ENCODE measurements at regions not wholly inside any gene's neighbourhood (a gene's known extent, or its start where the extent isn't known, plus 50 kb on each side); places are given as distances from the start of the nearest gene placed in this dataset.

DNA sequence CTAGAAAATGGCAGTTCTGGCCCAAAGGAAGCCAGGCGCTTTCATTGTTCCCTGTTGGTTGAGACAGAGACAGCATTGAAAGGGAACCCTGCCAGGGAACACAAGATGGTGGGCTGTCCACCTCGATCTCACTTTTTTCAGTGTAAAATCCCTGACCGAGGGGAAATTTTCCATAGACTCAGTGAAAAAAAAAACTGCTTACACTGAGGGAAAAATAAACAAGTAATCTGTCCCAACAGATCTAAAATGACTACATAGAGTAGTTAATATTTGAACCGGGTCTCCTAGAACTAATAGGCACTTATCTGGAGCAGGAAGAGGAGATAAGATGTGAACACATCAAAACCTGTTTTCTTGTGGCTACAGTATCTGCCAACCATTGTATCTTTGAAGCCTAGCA lies 763.4 kb upstream of the GOLIM4 start (continued):
- TF ChIP-seq, protein P1, sequence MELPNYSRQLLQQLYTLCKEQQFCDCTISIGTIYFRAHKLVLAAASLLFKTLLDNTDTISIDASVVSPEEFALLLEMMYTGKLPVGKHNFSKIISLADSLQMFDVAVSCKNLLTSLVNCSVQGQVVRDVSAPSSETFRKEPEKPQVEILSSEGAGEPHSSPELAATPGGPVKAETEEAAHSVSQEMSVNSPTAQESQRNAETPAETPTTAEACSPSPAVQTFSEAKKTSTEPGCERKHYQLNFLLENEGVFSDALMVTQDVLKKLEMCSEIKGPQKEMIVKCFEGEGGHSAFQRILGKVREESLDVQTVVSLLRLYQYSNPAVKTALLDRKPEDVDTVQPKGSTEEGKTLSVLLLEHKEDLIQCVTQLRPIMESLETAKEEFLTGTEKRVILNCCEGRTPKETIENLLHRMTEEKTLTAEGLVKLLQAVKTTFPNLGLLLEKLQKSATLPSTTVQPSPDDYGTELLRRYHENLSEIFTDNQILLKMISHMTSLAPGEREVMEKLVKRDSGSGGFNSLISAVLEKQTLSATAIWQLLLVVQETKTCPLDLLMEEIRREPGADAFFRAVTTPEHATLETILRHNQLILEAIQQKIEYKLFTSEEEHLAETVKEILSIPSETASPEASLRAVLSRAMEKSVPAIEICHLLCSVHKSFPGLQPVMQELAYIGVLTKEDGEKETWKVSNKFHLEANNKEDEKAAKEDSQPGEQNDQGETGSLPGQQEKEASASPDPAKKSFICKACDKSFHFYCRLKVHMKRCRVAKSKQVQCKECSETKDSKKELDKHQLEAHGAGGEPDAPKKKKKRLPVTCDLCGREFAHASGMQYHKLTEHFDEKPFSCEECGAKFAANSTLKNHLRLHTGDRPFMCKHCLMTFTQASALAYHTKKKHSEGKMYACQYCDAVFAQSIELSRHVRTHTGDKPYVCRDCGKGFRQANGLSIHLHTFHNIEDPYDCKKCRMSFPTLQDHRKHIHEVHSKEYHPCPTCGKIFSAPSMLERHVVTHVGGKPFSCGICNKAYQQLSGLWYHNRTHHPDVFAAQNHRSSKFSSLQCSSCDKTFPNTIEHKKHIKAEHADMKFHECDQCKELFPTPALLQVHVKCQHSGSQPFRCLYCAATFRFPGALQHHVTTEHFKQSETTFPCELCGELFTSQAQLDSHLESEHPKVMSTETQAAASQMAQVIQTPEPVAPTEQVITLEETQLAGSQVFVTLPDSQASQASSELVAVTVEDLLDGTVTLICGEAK (IDR thresholded peaks at IDR 0.05): no peak
- TF ChIP-seq, protein P1 (CRISPR knock-in tag; IDR thresholded peaks at IDR 0.05): no peak
- TF ChIP-seq NR2F6 (IDR thresholded peaks at IDR 0.05) (peak; percentile 43; the same call in 1 of the 2 replicates), NR2F6 (CRISPR knock-in tag; IDR thresholded peaks at IDR 0.05) (peak; percentile 26; the same call in 1 of the 2 replicates), ATF1 (CRISPR knock-in tag; IDR thresholded peaks at IDR 0.05) (no peak), ZNF703 (CRISPR knock-in tag; IDR thresholded peaks at IDR 0.05; ENCODE audit: borderline replicate concordance) (no peak), ZSCAN20 (CRISPR knock-in tag; IDR thresholded peaks at IDR 0.05; ENCODE audit: borderline replicate concordance) (no peak), ZNF878 (CRISPR knock-in tag; IDR thresholded peaks at IDR 0.05) (no peak; the same call in 1 of the 2 replicates), TCF7L2 (IDR thresholded peaks at IDR 0.05; ENCODE audit: low read depth, low read length) (no peak), SCMH1 (CRISPR knock-in tag; IDR thresholded peaks at IDR 0.05; ENCODE audit: borderline replicate concordance) (no peak), ZNF615 (CRISPR knock-in tag; IDR thresholded peaks at IDR 0.05; ENCODE audit: borderline replicate concordance) (no peak), AGO1 (IDR thresholded peaks at IDR 0.05; ENCODE audit: low read depth, low read length, poor library complexity, severe bottlenecking) (no peak)
- TF ChIP-seq, protein P2, sequence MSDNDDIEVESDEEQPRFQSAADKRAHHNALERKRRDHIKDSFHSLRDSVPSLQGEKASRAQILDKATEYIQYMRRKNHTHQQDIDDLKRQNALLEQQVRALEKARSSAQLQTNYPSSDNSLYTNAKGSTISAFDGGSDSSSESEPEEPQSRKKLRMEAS (IDR thresholded peaks at IDR 0.05): peak; percentile 56
- TF ChIP-seq, protein P3, sequence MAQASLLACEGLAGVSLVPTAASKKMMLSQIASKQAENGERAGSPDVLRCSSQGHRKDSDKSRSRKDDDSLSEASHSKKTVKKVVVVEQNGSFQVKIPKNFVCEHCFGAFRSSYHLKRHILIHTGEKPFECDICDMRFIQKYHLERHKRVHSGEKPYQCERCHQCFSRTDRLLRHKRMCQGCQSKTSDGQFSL (CRISPR knock-in tag; IDR thresholded peaks at IDR 0.05): no peak
- TF ChIP-seq, protein P4, sequence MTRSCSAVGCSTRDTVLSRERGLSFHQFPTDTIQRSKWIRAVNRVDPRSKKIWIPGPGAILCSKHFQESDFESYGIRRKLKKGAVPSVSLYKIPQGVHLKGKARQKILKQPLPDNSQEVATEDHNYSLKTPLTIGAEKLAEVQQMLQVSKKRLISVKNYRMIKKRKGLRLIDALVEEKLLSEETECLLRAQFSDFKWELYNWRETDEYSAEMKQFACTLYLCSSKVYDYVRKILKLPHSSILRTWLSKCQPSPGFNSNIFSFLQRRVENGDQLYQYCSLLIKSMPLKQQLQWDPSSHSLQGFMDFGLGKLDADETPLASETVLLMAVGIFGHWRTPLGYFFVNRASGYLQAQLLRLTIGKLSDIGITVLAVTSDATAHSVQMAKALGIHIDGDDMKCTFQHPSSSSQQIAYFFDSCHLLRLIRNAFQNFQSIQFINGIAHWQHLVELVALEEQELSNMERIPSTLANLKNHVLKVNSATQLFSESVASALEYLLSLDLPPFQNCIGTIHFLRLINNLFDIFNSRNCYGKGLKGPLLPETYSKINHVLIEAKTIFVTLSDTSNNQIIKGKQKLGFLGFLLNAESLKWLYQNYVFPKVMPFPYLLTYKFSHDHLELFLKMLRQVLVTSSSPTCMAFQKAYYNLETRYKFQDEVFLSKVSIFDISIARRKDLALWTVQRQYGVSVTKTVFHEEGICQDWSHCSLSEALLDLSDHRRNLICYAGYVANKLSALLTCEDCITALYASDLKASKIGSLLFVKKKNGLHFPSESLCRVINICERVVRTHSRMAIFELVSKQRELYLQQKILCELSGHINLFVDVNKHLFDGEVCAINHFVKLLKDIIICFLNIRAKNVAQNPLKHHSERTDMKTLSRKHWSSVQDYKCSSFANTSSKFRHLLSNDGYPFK (CRISPR knock-in tag; IDR thresholded peaks at IDR 0.05; ENCODE audit: borderline replicate concordance): no peak
- TF ChIP-seq, protein P5, sequence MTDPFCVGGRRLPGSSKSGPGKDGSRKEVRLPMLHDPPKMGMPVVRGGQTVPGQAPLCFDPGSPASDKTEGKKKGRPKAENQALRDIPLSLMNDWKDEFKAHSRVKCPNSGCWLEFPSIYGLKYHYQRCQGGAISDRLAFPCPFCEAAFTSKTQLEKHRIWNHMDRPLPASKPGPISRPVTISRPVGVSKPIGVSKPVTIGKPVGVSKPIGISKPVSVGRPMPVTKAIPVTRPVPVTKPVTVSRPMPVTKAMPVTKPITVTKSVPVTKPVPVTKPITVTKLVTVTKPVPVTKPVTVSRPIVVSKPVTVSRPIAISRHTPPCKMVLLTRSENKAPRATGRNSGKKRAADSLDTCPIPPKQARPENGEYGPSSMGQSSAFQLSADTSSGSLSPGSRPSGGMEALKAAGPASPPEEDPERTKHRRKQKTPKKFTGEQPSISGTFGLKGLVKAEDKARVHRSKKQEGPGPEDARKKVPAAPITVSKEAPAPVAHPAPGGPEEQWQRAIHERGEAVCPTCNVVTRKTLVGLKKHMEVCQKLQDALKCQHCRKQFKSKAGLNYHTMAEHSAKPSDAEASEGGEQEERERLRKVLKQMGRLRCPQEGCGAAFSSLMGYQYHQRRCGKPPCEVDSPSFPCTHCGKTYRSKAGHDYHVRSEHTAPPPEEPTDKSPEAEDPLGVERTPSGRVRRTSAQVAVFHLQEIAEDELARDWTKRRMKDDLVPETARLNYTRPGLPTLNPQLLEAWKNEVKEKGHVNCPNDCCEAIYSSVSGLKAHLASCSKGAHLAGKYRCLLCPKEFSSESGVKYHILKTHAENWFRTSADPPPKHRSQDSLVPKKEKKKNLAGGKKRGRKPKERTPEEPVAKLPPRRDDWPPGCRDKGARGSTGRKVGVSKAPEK (CRISPR knock-in tag; IDR thresholded peaks at IDR 0.05; ENCODE audit: borderline replicate concordance): no peak
